GM12865 (cell line): ENCODE measurements at regions not wholly inside any gene's neighbourhood (a gene's known extent, or its start where the extent isn't known, plus 50 kb on each side); places are given as distances from the start of the nearest gene placed in this dataset.

Experiments used
- DNase-seq: peaks from one replicate; pipeline ENCODE4 v3.0.0; 2010; ENCODE audit warnings: low read depth
- H3K4me3 ChIP-seq: 2 replicates; pipeline ENCODE4 v1.5.1; 2011; ENCODE audit warnings: mild to moderate bottlenecking, low read depth, low read length, control low read depth
- TF ChIP-seq, protein P1 (sequence below): IDR thresholded peaks from 2 replicates; pipeline ENCODE4 v1.5.1; 2011; ENCODE audit warnings: low read length, control low read depth, low read depth, inconsistent platforms; ENCODE audit not compliant: insufficient read depth; ENCODE audit errors: missing control alignments

DNA sequence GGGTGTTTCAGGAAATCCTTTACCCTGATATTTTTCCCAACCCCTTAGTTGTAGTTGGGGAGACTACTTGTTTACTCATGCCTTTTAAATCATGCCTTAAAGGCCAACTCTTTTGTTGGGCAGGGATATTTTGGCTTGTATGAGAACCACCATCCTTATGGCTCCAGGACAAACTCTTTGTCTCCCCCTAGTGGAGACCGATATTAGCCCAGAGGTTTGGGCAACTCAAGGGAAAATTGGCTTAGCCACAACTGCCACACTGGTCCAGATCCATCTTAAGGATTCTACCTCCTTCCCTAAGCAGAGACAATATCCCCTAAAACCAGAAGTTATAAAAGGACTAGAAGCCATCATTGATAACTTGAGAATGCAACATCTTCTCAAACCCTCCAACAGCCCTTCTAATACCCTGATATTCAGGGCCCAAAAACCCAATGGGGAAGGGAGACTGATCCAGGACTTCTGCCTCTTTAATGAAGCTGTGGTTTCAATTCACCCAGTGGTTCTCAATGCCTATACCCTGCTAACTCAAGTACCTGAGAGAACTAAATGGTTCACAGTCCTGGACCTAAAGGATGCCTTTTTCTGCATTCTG is 100.9 kb upstream of the HCN1 start:
- H3K4me3 ChIP-seq, result no peak overlapping the region
- TF ChIP-seq, protein P1, sequence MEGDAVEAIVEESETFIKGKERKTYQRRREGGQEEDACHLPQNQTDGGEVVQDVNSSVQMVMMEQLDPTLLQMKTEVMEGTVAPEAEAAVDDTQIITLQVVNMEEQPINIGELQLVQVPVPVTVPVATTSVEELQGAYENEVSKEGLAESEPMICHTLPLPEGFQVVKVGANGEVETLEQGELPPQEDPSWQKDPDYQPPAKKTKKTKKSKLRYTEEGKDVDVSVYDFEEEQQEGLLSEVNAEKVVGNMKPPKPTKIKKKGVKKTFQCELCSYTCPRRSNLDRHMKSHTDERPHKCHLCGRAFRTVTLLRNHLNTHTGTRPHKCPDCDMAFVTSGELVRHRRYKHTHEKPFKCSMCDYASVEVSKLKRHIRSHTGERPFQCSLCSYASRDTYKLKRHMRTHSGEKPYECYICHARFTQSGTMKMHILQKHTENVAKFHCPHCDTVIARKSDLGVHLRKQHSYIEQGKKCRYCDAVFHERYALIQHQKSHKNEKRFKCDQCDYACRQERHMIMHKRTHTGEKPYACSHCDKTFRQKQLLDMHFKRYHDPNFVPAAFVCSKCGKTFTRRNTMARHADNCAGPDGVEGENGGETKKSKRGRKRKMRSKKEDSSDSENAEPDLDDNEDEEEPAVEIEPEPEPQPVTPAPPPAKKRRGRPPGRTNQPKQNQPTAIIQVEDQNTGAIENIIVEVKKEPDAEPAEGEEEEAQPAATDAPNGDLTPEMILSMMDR, result peak; percentile 46
- DNase-seq, result peak; percentile 36

DNA sequence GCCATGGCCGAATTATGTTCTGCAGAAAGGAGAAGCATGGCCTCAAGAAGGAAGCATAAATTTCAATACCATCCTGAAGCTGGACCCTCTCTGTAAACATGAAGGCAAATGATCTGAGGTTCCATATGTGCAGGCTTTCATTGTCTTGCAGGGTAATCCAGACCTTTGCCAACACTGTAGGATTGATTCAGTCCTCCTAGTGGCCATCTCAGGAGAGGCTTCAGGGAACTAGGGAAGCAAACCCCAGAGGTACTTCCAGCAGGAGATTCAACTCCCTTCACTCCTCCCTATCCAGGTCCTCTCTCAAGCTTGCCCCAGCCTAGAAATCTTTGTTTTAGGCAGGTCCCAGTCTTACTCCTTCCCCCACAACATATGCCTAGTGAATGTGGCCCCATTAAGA is 99.3 kb upstream of the HCN1 start:
- DNase-seq, result no peak
- no peak overlapping the region for H3K4me3 ChIP-seq
- TF ChIP-seq, protein P1, result peak; percentile 18

DNA sequence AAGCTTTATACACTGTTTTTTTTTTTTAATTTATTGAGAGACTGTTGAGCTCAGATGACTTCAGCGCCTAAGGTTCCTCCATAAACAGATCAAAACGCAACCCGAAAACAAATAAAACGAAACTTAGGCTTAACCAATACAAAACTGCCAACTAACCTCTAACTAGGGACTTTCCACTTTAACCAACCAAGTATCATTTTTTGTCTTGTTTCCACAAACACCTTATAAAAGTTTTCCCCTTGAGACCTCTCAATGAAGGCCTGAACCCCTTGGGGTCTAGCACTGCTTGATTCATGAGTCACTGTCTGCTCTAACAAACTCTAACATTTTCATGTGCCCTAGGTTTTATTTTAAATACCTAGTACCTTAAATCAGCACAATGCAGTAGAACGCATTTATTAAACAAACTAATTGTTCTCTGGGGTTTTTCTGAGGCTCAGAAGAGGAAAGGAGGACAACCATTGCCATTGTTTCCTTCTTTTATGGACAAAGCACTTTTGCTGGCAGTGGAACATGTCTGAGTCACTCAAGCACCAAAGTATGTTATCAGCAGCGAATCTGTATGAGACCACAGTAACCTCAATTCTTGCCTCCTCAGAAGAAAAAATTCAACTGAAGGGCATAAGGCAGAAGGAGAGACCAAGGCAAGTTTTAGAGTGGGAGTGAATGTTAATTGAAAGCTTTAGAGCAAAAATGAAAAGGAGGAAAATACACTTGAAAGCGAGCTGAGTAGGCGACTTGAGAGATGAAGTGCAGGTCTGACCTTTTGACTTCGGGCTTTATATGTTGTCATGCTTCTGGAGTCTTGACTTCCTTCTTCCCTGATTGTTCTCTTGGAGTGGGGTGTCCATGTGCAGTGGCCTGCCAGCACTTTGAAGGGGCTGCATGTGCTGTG is 97.7 kb upstream of the HCN1 start:
- TF ChIP-seq, protein P1, result no peak
- H3K4me3 ChIP-seq, result peak overlapping the region; percentile 37
- peak; percentile 90 for DNase-seq

DNA sequence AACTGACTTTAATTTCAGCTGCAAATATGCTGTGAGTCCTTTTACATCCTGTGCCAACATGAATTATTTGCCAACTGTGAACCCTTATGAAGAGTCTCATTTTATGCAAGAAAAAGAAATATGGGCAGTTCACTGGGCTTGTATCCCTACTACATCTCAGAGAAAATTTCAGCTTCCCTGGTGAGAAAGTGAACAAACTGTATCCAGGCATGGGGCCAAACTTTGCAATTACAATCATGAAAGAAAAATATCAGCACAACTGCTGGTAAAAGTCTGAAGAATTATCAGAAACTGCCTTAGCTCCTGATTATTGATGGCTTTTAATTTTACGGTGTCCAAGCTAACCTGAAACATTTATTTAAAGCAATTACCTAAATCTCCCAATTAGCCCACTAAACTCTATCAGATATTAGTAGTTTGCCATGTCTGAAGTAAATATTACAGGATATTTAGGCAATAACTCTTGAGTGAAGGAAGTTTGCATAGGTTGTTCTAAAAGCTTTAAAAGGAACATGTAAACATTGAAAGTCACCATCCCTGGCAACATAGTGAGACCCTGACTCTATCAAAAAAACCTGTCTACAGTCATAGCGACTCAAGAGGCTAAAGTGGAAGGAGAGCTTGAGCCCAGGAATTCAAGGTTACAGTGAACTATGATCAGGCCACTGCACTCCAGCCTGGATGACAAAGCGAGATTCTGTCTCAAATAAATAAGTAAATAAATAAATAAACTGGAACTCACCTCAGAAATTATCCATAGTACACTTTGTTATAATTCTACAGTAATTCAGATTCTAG is 83.9 kb upstream of the HCN1 start:
- DNase-seq, result no peak
- TF ChIP-seq, protein P1, result no peak
- no peak overlapping the region for H3K4me3 ChIP-seq

DNA sequence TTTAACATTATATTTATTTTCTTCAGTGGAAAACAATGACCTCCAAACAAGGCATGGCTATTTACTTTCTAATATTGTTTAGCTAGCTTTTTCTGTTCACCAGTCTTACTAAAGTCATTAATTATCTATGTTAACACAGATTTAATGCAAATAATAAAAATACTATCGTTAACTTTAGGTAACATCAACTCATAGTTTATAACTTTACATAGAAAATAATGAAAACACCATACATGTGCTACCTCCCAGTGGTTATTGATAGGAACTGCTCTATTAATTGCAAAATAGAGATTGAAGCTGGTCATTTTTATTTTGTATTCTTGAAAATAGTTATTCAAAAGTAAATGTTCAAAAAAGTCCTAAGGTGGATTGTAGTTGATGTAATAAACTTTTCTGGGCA is 78.3 kb upstream of the HCN1 start:
- no peak for DNase-seq

DNA sequence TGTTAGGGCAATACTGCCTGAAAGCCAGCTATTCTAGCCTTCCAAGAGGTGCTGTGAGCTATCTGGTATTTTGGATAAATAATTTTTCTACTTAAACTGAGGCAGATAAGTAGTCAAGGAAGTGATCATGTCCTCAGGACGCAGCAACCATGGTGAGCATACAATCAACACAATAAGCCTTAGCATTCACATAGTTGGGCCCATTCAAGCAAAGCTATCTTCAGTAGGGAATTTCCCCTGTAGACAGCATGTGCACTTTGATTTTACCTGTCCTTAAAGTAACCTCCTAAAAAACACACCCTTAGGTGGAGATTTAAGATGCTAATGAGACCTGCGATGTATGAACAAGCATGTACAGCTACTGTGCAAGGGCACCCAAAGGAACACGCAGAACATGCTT is 76.2 kb upstream of the HCN1 start:
- TF ChIP-seq, protein P1, result no peak
- peak; percentile 24 for DNase-seq
- no peak overlapping the region for H3K4me3 ChIP-seq

More for the DNA sequence above, 78.3 kb upstream of the HCN1 start:
- TF ChIP-seq, protein P1, result peak; percentile 32
- no peak overlapping the region for H3K4me3 ChIP-seq
